HK-2 (cell line): ENCODE measurements at regions not wholly inside any gene's neighbourhood (a gene's known extent, or its start where the extent isn't known, plus 50 kb on each side); places are given as distances from the start of the nearest gene placed in this dataset.

Experiments
- DNase-seq: peaks from one replicate; pipeline ENCODE4 v3.0.0-alpha.2; 2018; ENCODE audit not compliant: unreplicated experiment

DNA sequence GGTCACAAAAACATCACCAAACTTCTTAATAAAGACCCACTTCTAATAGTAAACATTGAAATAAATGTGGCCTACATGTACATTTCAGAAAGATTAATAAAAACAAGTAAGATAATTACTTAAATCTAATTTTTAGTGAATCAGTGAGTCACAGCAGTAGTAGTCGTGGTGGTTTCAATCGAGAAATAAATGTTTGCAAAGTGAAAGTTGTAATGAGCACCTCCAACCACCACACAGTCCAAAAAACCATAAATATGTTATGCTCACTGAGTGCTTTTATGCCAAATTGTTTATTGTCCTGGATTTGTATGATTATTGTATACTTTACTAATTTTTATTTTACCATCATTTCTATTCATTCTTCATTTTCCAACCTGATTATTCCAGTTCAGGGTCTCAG lies 61.8 kb upstream of the SPOPL start:
- no peak for DNase-seq

DNA sequence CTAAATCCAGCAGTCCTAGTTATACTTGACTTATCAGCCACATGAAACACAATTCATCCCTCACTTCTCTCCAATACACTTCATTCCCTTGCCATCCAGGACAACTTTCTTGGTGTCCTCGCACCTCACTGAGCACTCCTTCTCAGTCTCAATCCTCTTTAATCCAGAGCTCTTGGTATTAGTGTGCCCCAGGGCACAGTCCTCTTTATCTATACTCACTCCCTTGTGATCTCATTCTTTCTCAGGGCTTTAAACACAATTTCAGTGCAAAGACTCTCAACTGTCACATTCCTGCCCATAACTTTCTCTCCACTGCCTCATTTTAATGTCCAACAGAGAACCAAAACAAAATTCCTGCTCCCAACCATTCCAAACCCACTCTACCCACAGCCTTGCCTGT lies 60.8 kb upstream of the SPOPL start:
- DNase-seq: no peak

DNA sequence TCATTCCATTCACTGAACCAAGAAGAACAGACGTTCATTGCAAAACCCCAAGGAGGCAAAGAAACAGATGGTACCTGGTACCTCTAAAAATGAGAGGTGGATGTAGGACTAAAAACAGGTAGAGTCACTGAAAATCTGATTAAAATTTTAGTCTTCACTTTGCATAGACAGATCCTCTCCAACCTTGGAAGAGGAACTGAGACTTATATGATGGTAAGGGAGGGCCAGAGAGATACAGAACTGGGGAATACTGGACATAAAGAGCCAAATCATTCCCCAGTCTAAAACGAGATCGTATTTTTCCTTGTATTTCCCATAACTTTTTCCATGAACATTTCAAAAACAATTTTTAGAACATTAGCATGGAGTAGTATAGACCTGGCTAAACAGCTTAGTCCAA lies 59.7 kb upstream of the SPOPL start:
- no peak for DNase-seq

DNA sequence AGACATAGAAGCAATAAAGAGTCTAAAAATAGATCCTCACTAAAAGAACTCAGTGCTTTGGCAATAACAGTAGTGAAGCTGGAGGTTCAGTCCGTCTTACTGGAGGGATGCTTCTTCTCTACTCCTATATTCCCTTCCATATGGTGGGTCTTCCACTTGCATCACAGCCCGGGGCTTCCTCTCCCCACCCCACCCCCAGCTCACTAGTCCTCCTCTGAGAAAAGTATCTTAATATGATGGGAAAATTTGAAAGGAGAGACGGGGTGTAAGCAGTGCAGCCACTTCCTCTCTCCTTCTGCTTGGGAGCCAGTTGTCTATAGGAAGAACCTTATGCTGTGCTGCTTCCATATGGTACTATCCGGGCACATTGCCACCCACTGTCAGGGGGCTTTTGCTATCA lies 57.2 kb upstream of the SPOPL start:
- DNase-seq: no peak

DNA sequence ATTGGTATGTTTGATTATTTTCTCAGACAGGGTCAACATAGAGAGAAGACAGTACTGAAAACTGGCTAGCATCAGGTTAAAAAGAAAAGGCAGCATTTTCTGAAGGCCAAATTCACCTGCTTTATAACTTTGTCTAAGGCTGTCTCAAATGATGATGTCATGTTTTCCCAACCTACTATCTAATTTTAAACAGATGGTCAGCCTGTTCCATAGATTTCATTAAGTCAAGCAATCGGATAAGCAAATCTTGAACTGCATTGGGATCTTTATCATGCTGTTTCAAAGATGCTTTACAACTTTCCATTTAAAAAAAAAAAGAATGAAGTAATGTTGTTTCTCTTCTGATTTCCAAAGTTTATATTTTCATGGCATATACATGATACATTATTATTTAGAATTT lies 56.3 kb upstream of the SPOPL start:
- DNase-seq: no peak

DNA sequence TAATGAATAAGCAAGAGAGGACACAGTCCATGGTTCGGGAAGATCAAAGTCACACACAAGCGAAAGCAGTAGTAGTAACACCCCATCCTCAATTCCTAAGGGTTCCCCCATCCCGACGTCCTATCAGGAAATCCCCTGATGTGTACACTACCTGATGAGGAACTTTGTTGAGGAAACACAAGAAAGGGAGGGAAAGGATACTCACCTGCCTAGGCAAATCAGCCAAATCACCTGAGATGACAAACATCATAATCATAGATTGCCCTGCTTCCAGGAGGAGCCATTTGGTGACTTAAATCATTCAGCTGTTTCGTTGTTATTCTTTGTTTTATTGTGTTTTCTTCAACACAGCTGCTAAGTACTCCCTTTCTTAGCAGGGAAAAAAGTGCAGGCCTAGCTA lies 55.5 kb upstream of the SPOPL start:
- no peak for DNase-seq

DNA sequence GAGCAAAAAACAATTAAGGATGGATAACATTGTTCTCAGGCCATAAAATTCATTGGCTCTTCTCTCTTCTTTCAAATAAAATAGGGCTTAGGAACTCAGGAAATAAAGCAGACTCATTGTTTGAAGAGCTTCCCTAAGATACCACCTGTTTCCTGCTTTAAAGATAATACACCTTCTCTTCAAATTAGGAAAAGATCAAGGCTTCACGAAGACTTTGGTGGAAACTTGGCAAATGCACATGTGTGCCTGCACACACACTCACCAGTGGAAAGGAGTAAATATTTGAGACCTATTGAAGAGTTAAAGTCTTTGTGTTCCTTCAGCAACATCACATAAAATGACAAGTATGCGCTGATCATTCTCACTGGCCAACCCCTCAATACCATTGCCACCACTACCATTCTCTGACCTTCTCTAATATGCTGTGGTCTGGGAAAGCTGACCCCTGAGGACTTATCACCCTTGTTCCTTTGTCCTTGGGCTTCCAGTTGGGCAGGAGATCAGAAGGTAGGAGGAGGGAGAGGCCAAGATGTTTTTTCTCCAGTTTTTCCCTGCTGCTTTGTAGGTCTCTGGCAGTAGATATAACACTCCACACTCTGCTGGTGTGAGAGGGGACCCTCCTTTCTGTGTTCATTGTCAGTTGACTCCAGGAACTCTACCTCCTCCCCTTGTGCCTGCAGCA lies 53.5 kb upstream of the SPOPL start:
- DNase-seq: no peak
